Psoas muscle (tissue), 7 donors: ENCODE measurements at regions not wholly inside any gene's neighbourhood (a gene's known extent, or its start where the extent isn't known, plus 50 kb on each side); places are given as distances from the start of the nearest gene placed in this dataset.

ENCODE experiments used
- ATAC-seq, 4 donors: fragments of 200-7000 bp; cut with Tn5 transposase; one replicate each; pipeline ENCODE4 v1.9.1; 2020; ENCODE audit warnings: moderate library complexity in 3 of 4, mild to moderate bottlenecking in 2 of 4
- DNase-seq, 2 donors: peaks; one replicate each; pipeline ENCODE4 v3.0.0-alpha.2; 2020
- H3K27ac ChIP-seq: fragments of 200-600 bp; one replicate; pipeline ENCODE4 v1.8.0; 2022
- H3K27me3 ChIP-seq, 3 donors: fragments of 200-600 bp in 1 of 3; one replicate each; pipeline versions ENCODE4 v1.6.1 to v1.8.0; 2013 to 2022; ENCODE audit warnings: low read length in 2 of 3, mild to moderate bottlenecking in 2 of 3, moderate library complexity in 1 of 3; ENCODE audit not compliant: insufficient read depth in 3 of 3
- H3K36me3 ChIP-seq, 2 donors: fragments of 200-600 bp in 1 of 2; one replicate each; pipeline versions ENCODE4 v1.6.1 to v1.8.0; 2013 to 2022; ENCODE audit warnings: low read depth in 1 of 2, mild to moderate bottlenecking in 1 of 2, moderate library complexity in 1 of 2; ENCODE audit not compliant: insufficient read depth in 1 of 2
- H3K4me1 ChIP-seq: fragments of 200-600 bp; one replicate; pipeline ENCODE4 v1.8.0; 2022
- H3K4me3 ChIP-seq: fragments of 200-600 bp; one replicate; pipeline ENCODE4 v1.8.0; 2022; ENCODE audit warnings: mild to moderate bottlenecking
- H3K9me3 ChIP-seq: fragments of 200-600 bp; one replicate; pipeline ENCODE4 v1.8.0; 2022
- WGBS, 3 donors: extraction: QIAGEN DNeasy Blood & Tissue Kit; methylation state at CpG; one replicate each; pipeline versions ENCODE4 v1.1.6 to v1.1.7; 2013; 5-methylcytosine and 5-hydroxymethylcytosine counted together
- intact Hi-C, 2 donors: fragments of 100-400 bp; cut with DNase I; formaldehyde crosslinking; loops; one replicate each; pipeline versions ENCODE4 v1.11.0 to v1.14.2; 2022
- TF ChIP-seq, protein P1 (sequence below): fragments of 200-600 bp; IDR thresholded peaks from one replicate; pipeline ENCODE4 v1.8.0; 2022; ENCODE audit warnings: antibody characterized with exemption
- donor health status: healthy with polysubstance abuse.
- donor health status: DM: no; HTN: no; CAD: no; lungs with moderate emphysema.
- donor health status: Bipolar disorder and iron deficiency.
- donor health status: healthy.
- donor health status: DM: yes; HTN: yes; CAD: no.
- donor health status: DM: no; HTN: no; CAD: no.
- donor health status: DM: yes; HTN: yes; CAD: no.

DNA sequence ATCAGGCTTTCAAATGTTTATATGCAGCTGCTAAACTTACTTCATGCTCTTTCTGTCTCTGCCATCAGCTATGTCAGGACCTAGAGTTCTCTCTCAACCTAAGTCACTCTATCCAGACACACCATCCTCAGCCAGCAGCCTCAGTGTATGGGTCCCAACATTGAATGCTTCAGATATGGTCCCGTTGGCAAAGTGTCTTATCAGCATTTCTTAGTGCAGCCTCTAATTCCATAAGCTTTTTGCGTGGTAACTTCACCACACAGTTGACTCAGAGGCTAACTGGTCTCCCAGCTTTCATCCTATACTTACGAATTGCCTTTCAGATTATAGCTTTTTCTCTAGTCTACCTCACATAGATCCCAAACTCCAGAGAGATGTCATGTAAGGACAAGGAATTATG, 402.9 kb upstream of the EEF2KMT start:
- Histone ChIP-seq H3K27ac (no peak overlapping the region), H3K9me3 (no peaks in the 10 kb centered on the region), H3K36me3 (no peaks in the 10 kb centered on the region), H3K27me3 (no peaks in the 10 kb centered on the region), H3K4me3 (no peak overlapping the region), H3K4me1 (no peaks in the 10 kb centered on the region)
- ATAC-seq (no peak), DNase-seq (no peak)
- intact Hi-C loops: no loop called here
- TF ChIP-seq, protein P1, sequence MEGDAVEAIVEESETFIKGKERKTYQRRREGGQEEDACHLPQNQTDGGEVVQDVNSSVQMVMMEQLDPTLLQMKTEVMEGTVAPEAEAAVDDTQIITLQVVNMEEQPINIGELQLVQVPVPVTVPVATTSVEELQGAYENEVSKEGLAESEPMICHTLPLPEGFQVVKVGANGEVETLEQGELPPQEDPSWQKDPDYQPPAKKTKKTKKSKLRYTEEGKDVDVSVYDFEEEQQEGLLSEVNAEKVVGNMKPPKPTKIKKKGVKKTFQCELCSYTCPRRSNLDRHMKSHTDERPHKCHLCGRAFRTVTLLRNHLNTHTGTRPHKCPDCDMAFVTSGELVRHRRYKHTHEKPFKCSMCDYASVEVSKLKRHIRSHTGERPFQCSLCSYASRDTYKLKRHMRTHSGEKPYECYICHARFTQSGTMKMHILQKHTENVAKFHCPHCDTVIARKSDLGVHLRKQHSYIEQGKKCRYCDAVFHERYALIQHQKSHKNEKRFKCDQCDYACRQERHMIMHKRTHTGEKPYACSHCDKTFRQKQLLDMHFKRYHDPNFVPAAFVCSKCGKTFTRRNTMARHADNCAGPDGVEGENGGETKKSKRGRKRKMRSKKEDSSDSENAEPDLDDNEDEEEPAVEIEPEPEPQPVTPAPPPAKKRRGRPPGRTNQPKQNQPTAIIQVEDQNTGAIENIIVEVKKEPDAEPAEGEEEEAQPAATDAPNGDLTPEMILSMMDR: no peak
- WGBS, 3 donors: 80 to 87% (median 85%) methylated on average over 3 of the region's 3 CpGs

DNA sequence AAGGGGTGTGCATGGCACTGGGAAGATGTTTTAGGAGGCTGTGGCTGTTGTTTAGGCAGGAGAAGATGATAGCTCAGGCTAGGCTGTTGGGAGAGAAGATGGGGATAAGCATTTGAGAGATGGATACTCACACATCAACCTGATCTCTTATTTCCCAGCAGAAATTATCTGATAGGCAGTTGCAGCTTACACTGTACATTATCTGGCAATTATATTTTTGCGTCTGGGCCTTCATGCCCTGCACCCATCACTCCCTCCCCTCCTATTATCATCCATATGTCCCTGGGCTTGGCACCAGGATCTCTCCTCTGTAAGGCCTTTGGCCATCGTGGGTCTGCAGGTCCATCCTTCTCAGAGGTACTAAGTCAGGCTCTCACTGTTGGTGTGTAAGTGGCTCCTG, 401.0 kb upstream of the EEF2KMT start:
- DNase-seq (no peak), ATAC-seq (no peak)
- Histone ChIP-seq H3K27me3 (no peaks in the 10 kb centered on the region), H3K27ac (no peak overlapping the region), H3K9me3 (no peaks in the 10 kb centered on the region), H3K4me1 (no peaks in the 10 kb centered on the region), H3K4me3 (no peak overlapping the region), H3K36me3 (no peaks in the 10 kb centered on the region)
- WGBS, 3 donors: 75 to 93% (median 76%) methylated on average over 2 of the region's 2 CpGs
- TF ChIP-seq, protein P1: no peak
- intact Hi-C loops: no loop called here

DNA sequence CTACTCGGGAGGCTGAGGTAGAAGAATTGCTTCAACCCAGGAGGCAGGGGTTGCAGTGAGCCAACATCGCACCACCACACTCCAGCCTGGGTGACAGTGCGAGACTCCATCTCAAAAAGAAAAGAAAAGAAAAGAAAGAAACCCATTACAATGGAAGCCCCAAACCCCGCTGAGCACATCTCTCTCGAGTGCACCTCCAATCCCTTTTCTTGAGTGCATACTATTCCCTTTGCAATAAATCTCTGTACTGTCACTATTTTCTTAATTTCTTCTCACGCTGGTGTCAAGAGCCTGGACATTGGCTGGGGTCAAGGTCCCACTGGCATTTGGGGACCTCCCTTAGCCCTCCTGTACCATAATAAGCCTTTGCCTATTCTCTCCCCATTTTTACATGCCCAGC, 398.4 kb upstream of the EEF2KMT start:
- DNase-seq (no peak), ATAC-seq (no peak)
- Histone ChIP-seq H3K4me3 (no peak overlapping the region), H3K4me1 (no peaks in the 10 kb centered on the region), H3K27me3 (no peaks in the 10 kb centered on the region), H3K36me3 (no peaks in the 10 kb centered on the region), H3K27ac (no peak overlapping the region), H3K9me3 (no peaks in the 10 kb centered on the region)
- intact Hi-C loops: no loop called here
- TF ChIP-seq, protein P1: no peak
- WGBS, 3 donors: 82 to 86% (median 83%) methylated on average over 6 of the region's 6 CpGs

DNA sequence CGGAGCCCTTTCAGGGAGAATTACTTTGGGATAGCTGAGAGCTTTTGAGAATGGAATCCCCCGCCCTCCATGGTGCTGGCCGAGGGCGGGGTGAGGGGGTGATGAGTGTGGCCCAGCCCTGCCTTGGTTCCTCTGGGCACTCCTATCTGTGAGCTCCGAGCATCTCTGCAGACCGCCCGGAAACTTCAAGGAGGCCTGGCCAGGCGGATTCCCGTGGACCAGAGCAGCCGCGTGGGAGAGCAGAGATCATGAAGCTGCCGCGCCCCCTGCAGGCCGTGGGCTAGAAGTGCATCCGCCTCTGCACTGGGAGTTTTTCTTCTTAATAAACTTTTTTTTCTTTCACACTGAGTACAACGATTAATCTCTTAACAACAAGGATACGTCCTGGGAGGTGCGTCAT, 392.9 kb upstream of the EEF2KMT start:
- no peak for ATAC-seq
- WGBS, 3 donors: 6 to 10% (median 8%) methylated on average over 18 of the region's 18 CpGs

DNA sequence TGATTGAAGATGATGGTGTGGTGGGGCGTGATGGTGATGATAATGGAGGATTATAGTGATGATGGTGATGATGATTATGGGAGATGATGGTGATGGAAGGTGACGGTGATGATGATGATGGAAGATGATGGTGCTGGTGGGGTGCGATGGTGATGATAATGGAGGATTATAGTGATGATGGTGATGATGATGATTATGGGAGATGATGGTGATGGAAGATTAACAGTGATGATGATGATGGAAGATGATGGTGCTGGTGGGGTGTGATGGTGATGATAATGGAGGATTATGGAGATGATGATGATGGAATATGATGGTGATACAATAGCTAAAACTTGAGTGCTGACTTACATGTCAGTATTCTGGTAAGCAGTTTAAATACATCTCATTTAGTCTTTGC, 391.0 kb upstream of the EEF2KMT start:
- Histone ChIP-seq H3K4me3 (no peak overlapping the region), H3K27me3 (no peaks in the 10 kb centered on the region), H3K27ac (no peak overlapping the region), H3K9me3 (no peaks in the 10 kb centered on the region), H3K4me1 (no peaks in the 10 kb centered on the region), H3K36me3 (no peaks in the 10 kb centered on the region)
- DNase-seq: no peak
- intact Hi-C loops: loop anchor here in 1 of 2 donors (10.0 kb wide), 1 partner anchor 56 kb away; no protein-coding TSS in a partner anchor
- ATAC-seq: no peak
- 31 to 76% (median 32%) methylated on average over 3 of the region's 3 CpGs for WGBS, 3 donors
- TF ChIP-seq, protein P1: no peak

More for the DNA sequence above, 392.9 kb upstream of the EEF2KMT start:
- Histone ChIP-seq H3K36me3 (no peaks in the 10 kb centered on the region), H3K27me3 (no peaks in the 10 kb centered on the region), H3K4me1 (no peaks in the 10 kb centered on the region), H3K9me3 (no peaks in the 10 kb centered on the region), H3K27ac (no peak overlapping the region), H3K4me3 (no peak overlapping the region)
- TF ChIP-seq, protein P1: peak; percentile 25
- DNase-seq: peak in 1 of 2 donors; percentile 22
- intact Hi-C loops: no loop called here
